ENCODE measurements at regions not wholly inside any gene's neighbourhood (a gene's known extent, or its start where the extent isn't known, plus 50 kb on each side); places are given as distances from the start of the nearest gene placed in this dataset.

DNA sequence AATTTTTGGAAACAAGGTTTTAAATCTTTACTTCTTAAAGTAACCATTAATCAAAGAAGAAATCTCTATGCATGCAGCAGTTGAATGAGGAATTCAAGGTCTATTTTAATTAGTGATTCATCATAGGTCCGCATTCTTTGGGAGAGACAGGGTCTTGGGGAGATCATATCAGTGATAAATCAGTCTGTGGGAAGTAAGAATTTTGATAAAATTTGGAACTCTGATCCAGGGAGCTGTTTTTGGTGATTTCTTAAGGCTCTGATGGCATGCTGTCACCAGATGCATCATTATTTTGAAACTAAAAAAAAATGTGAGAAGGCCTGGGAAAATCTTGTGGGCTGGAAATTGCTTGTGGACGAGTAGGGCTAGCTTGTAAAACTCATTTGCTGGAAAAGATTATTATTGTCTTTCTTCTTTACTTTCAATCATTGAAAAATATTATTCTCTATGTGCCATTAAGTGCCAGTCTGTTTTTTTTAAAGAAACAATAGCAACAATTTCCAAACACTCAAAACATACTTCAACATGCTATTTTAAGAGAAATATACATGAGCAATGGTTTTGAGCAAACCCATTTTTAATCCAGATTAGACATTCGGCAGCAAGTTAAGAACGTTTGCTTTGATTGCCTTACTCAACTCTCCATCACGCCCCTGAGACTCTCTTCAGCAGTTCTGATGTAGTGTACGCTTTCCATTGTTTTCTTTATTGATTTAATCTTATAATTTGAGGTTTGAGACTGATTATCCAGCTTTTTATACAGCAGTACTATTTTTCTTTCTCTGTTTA lies 62.6 kb downstream of the ZBTB18 start:
- TF ChIP-seq YY1 (IDR thresholded peaks at IDR 0.05; ENCODE audit: insufficient read depth, insufficient read length): no peak
- TF ChIP-seq ZNF274 (IDR thresholded peaks at IDR 0.05; ENCODE audit: low read depth, low read length): no peak
- no peak for TF ChIP-seq SUZ12 (IDR thresholded peaks at IDR 0.05; ENCODE audit: extremely low read depth, insufficient read depth, insufficient read length)

All from NT2/D1 (cell line).